ENCODE measurements at regions not wholly inside any gene's neighbourhood (a gene's known extent, or its start where the extent isn't known, plus 50 kb on each side); places are given as distances from the start of the nearest gene placed in this dataset.

- DNase-seq = no peak
Measured at GRCh38 chr7:114755856-114756255, 166.0 kb upstream of the MDFIC start.

- DNase-seq = no peak
Measured at GRCh38 chr7:114758661-114759227, 163.2 kb upstream of the MDFIC start.

GRCh38 chr7:114759347-114760062 lies 162.4 kb upstream of the MDFIC start:
- DNase-seq = no peak

- no peak for DNase-seq
Measured at GRCh38 chr7:114760477-114760876, 161.4 kb upstream of the MDFIC start.

DNA sequence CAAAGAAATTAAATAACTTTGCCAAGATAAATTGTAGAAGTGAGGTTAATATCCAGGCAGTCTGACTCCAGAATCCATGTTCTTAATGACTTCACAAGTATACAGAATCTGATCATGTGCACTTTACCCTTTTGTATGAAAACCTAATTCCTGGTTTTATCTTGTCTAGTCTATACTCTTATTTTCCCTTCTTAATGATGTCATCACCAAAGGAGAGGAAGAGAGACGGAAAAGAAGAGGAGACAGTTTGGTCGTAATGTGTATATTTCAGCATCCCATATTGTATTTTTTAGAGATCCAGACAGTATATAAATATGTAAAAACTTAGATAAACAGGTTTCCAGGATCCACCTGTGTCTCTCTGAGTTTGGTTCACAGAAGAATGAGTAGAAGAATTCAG lies 159.9 kb upstream of the MDFIC start:
- DNase-seq = no peak

DNA sequence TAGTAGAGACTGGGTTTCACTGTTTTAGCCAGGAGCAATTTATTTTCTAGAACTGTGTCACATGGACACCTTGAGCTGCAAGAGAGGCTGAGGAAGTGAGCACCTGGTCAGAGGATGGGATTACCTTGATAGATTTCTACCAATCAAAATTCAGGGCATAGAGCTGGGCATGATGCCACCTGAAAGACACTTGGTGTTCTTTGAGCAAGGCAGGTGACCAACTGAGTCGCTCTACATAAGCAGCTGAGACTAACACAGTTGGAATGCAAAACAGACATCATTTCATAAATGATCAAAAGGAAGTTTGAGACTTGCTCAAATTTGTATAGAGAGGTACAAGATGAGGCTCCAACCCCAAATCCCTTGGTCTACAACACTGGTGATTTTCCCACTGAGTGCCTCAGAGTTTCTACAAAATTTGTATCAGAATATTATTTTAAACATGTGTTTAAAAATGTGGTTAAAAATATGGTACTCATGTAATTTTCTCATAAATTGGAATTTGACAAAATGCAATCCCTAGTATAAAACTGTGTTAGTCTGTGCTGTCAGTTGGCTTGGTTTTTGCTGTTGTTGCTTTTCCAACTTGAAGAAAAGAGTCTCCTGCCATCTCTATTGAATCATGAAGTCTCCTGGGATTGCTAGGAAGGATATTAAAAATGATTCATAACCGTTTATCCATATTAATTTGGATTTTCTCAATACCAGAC lies 156.4 kb upstream of the MDFIC start:
- DNase-seq = no peak

GRCh38 chr7:114766041-114766356 lies 155.9 kb upstream of the MDFIC start:
- DNase-seq = no peak

DNA sequence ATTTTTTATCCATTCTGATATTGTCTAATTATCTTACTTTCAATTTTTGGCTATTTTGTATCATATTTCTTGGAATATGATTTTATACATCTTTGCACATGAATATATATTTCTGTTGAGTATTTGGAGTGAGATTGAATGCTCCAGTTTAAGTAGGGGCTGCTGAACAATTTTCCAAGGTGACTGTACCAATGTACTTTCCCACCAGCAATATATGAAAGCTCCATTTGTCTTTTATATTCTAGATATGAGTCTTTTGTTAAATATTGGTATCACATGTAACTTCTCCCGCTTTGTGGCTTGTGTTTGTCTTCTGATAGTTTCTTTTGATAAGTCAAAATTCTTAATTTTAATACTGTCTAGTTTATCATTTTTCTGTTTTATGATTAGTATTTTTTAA lies 144.6 kb upstream of the MDFIC start:
- DNase-seq = no peak

GRCh38 chr7:114783508-114783907 lies 138.4 kb upstream of the MDFIC start:
- DNase-seq = peak; percentile 60

DNA sequence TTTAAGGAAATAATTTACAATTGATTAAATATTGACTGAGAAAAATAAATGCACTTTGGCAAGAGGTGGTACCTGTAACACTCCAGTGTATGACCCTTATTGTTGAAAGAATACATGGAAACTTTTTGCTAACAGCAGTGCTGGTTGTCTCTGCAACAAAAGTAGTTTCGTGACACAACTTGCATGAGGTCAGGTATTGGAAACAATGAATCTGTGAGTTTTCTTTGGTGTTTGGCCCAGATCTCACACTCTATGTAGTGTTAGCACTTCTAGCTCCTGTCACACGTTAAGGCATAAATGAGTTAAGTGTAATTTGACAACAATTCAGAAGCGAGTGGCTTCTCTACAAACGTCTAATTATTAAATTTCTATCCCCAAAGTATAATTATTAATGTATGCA lies 137.7 kb upstream of the MDFIC start:
- peak; percentile 62 for DNase-seq

DNA sequence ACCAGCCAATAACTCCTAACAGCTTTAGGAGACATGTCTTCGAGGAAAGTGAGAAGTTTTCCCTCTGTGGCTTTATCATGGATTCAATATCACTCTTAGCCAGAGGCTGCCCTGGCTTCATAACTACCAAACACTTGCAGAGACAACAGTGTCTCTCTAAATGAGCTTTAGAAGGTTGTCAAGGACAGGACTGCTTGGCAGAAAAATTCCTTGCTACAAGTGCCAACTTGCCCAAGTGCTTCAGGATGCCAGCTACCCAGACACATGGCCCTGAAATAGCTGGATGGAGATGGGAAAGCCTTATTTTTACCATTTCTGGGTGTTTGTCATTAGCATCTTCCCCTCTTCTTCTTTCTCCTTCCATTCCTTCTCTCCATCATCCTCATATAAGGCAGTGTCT lies 137.1 kb upstream of the MDFIC start:
- DNase-seq = no peak

- DNase-seq = no peak
Measured at GRCh38 chr7:114785496-114785895, 136.4 kb upstream of the MDFIC start.

DNA sequence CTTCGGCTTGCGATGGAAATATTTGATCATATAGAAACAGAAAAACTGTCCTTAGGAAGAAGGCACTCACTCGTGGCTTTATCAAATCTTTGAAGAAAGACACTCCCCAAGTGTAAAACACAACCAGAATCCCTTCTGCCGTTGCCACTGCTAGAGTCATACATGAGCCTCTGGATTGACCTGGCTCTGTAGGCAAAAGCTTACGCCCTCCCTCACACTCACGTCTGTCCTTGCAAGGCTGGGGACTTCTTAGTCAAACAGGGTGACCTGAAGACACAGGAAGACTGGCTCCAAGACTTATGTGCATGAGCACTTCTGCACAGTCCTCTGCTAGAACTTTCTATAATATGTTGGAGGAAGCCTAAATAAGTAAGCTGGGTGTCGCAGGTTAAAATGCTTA lies 135.4 kb upstream of the MDFIC start:
- peak; percentile 71 for DNase-seq

DNA sequence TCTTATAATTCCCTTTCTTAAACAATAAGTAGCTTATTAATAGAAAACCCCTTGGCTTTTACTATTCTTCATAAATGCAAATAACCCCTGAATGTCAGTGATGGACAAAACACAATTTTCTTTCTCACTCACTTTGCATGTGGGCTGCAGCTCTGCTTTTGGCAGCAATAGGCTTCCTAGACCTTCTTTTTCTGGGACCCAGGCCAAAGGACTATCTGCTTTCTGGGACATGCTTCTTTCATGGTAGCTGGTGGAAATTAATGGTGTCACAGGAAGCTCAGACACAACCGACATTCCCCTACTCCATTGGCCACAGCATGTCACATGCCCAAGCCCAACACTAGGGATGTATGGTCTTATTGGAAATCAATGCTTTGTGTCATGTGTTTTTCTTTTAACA lies 134.3 kb upstream of the MDFIC start:
- no peak for DNase-seq

GRCh38 chr7:114788706-114789105 lies 133.2 kb upstream of the MDFIC start:
- peak; percentile 57 for DNase-seq

DNA sequence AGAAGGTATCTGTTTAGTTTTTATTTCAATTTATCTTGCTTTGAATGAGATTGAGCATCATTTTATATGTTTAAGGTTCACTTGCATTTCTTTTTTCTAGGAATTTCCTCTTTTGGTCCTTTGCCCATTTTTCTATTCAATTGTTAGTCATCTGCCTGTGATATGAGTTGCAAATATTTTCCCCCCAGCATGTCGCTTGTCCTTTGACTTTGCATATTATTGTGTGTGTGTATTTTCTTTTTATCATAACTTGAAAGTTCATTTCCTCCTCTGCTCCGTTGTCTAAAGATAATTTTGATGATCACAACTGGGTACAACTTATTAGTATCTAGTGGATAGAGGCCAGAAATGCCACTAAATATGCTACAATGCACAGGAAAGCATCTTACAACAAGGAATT lies 132.7 kb upstream of the MDFIC start:
- peak; percentile 50 for DNase-seq

DNA sequence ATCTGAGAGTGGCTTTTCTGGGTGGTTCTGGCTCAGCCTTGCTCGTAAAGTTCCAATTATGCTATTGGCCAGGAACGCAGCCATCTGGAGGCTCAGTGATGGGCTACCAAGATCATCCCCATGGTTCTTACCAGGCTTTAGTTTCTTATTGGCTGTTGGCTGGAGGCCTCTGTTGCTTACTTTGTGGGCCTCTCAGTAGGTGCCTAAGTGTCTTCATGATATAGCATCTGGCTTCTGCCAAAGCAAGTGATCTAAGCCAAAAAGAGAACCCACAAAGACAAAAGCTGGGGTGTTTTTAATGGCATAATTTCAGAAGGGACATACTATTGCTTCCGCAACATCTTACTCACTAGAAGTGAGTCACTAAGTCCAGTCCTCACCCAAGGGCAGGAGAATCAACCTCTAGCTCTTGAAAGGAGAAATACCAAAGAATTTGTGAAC lies 132.0 kb upstream of the MDFIC start:
- DNase-seq = peak; percentile 75

GRCh38 chr7:114790521-114790920 lies 131.4 kb upstream of the MDFIC start:
- no peak for DNase-seq

- DNase-seq = no peak
Measured at GRCh38 chr7:114791771-114792170, 130.1 kb upstream of the MDFIC start.

DNA sequence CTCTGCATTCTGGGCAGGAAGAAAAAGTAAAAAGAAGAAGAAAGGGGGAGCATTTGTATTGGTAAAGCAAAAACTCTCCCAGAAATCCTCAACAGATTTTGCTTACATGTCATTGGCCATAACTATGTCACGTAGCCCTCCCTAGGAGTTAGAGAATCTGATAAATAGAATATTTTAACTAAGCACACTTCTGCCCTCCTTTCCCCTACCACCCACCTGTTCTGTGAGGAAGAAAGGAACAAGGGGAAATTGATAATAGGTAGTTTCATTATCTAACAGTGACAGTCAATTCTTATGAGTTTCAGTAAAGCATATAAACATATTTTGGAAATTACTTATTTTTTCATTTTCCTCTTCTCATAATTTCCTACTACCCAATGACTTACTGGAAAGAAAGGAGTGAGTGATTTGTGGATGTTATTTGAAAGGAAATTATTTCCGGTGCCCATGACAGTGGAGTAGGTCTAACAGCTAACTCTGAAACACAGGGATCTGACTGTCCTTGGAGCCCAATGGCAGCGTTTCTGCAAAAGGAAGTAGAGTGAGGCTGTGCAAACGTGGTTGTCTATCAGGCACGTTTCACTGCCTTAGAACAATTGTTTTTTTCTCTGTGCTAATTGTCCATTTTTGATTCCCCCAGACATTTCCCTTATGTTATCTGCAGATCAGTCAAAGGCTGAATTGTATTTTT lies 128.6 kb upstream of the MDFIC start:
- peak; percentile 65 for DNase-seq

GRCh38 chr7:114795475-114795874 lies 126.4 kb upstream of the MDFIC start:
- DNase-seq = no peak

GRCh38 chr7:114799628-114800028 lies 122.3 kb upstream of the MDFIC start:
- DNase-seq = peak; percentile 77

DNA sequence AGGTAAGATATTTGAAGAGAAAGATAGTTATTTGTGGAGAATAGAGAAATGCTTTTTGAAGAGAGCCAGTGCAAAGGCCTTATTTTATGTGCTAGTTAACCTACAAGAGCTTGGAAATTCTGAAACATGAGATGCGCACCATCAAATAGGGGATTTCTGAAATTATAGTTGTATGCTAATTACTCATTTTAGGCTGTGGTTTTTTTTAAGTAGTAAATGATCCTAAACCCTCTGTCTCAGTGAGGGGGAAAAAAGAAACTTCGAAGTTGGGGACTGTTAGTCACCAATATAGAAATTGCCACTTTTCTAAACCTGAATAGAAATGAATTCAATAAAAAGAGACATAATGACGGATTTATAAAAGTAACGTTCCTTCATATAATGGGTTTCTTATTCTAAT lies 119.3 kb upstream of the MDFIC start:
- peak; percentile 76 for DNase-seq
